ENCODE measurements at regions not wholly inside any gene's neighbourhood (a gene's known extent, or its start where the extent isn't known, plus 50 kb on each side); places are given as distances from the start of the nearest gene placed in this dataset.

- TF ChIP-seq REST (IDR thresholded peaks at IDR 0.05), result no peak
Measured at GRCh38 chr13:47081246-47081645, 184.4 kb upstream of the HTR2A start (continued).

GRCh38 chr13:47080621-47081020, 183.8 kb upstream of the HTR2A start:
- TF ChIP-seq HNF4G (IDR thresholded peaks at IDR 0.05) (no peak), MAX (IDR thresholded peaks at IDR 0.05) (no peak), JUND (IDR thresholded peaks at IDR 0.05) (no peak), CTCF (IDR thresholded peaks at IDR 0.05; ENCODE audit: low read depth, low read length, missing input control) (no peak), GABPA (IDR thresholded peaks at IDR 0.05 in 1 of 2, conservative IDR thresholded peaks at IDR 0.05 in 1 of 2) (no peak), SP1 (IDR thresholded peaks at IDR 0.05) (no peak), REST (IDR thresholded peaks at IDR 0.05) (no peak), RAD21 (IDR thresholded peaks at IDR 0.05) (no peak), TAF1 (conservative IDR thresholded peaks at IDR 0.05) (no peak), RXRA (IDR thresholded peaks at IDR 0.05) (no peak), ATF3 (IDR thresholded peaks at IDR 0.05) (no peak), EGR1 (IDR thresholded peaks at IDR 0.05; ENCODE audit: low read depth in 2 of 2) (no peak), YY1 (IDR thresholded peaks at IDR 0.05) (no peak), ZBTB33 (IDR thresholded peaks at IDR 0.05) (no peak), NR2F2 (IDR thresholded peaks at IDR 0.05) (no peak)

More at GRCh38 chr13:47080621-47081020, 183.8 kb upstream of the HTR2A start:
- H3K4me3 ChIP-seq (ENCODE audit: low read depth in 1 of 3, low read length in 3 of 3), result no peak overlapping the region
- no peak overlapping the region for H3K27ac ChIP-seq (ENCODE audit: low read depth in 1 of 2, low read length in 2 of 2)
- H3K27me3 ChIP-seq (ENCODE audit: control insufficient read depth in 4 of 4, insufficient read depth in 4 of 4, low read length in 3 of 4), result no peaks in the 10 kb centered on the region
- H3K9me3 ChIP-seq (ENCODE audit: control insufficient read depth in 4 of 4, low read length in 3 of 4), result no peaks in the 10 kb centered on the region
- H3K36me3 ChIP-seq (ENCODE audit: control insufficient read depth in 4 of 4, insufficient read depth in 3 of 4, low read depth in 1 of 4, low read length in 3 of 4), result no peaks in the 10 kb centered on the region
- H3K4me1 ChIP-seq (ENCODE audit: control insufficient read depth in 4 of 4, insufficient read depth in 4 of 4, low read length in 3 of 4), result no peaks in the 10 kb centered on the region
- DNase-seq (ENCODE audit: low spot score), result no peak
- 73% methylated on average over 2 of the region's 2 CpGs for WGBS
- H3K9ac ChIP-seq (ENCODE audit: low read depth in 1 of 2, low read length in 2 of 2), result no peak overlapping the region
